Right lung (tissue), 2 donors: ENCODE measurements at regions not wholly inside any gene's neighbourhood (a gene's known extent, or its start where the extent isn't known, plus 50 kb on each side); places are given as distances from the start of the nearest gene placed in this dataset.
"Not testable (repeated sequence)": the region's sequence is repeated elsewhere in the genome, so short reads cannot be mapped to it uniquely, and the experiment has no call there.

Experiments
- DNase-seq, 2 donors: peaks; one replicate each; pipeline ENCODE4 v3.0.0-alpha.2; 2013

DNA sequence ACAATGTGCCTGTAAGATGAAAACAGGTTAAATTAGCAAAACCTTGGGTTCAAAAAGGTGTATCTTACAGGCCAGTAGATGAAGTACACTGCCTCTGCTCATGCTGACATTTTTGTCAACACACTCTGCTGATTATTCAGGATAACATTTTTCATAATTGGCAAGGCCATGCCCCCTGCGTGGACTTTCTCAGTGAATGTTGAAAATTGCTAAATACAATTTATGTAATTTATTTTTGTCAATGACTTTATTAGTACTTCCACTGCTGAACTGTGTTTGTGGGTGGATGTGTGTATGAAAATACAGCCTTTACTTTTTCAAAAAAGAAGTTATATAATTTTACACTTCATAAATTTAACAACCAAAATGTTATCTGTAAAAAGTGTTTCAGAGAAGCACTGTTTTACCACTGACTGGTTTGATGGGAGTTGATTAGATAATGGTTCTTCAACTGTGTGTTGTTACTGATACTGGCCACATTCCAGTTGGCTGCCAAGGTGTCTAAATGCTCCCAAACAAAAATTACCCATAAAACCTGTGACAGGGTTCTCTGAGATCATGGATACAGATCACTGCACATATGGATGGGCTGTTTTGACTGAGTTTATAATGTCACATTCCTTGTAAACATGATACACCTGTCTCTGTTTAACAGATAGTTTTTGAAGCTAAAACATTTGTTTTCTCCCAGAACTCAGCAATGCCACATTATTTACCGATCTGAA lies 151.9 kb upstream of the SLC7A11 start:
- no peak for DNase-seq

DNA sequence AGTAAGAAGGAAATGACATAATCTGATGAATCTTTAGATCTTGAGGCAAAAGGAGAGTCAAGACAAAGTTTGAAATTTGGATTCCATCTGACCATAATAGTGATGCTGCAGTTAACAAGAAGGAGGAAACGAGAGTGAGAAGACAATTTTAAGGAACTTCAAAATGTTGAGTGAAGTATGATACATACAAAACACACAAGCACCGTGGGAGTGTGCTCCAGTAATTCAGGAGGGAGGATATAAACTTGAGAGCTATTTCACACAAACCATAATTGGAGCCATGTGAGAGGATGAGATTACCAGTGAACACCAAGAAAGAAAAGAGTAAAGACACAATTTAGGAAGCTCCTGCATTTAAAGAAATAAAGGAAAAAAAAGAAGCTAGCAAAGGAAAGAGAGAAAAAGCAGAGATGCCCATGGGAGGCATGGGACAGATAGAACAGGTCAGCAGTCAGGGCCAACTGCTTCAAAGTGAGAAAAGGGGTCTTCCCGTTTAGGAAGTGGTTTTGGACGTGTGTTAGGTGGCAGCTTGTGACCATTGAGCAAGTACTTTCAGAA lies 150.7 kb upstream of the SLC7A11 start:
- DNase-seq = no peak

DNA sequence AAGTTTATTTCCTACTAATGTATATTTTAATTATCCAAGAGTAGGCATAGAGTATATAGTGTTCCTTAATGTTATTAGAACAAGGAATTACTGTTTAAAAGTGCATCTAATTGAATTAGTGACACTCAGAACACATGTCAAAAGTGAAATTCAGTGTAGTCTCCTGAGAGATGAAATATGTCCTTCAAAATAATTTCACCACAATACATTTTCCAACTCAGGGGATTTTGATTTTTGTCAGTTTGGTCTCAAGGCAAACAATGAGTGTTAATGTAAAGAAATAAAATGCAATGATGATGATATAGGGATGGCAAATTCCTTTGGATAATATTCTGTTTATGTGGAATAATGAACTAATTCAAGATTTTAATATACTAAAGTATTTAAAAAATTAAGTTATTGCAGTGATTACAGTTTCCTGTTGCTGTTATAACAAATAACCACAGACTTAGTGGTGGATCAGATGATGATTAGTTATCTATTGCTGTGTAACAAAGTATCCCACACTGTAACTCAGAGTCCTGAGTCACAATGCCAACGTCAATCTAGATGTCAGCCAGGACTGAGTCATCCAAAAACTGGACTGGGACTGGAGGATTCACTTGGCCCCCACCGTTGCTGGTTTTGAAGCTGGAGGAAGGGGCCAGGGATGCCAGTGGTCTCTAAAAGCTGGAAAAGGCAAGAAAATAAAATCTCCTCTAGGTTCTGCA lies 148.0 kb upstream of the SLC7A11 start:
- DNase-seq = no peak

DNA sequence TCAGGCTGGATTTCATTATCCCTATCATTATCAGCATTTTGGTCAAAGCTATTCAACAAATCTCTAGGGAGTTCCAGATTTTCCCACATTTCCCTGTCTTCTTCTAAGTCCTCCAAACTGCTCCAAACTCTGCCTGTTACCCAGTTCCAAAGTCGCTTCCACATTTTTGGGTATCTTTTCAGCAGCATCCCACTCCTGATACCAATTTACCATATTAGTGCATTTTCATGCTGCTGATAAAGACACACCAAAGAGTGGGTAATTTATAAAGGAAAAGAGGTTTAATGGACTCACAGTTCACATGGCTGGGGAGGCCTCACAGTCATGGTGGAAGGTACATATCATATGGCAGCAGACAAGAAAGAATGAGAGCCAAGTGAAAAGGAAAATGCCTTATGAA lies 132.8 kb upstream of the SLC7A11 start:
- no peak for DNase-seq

DNA sequence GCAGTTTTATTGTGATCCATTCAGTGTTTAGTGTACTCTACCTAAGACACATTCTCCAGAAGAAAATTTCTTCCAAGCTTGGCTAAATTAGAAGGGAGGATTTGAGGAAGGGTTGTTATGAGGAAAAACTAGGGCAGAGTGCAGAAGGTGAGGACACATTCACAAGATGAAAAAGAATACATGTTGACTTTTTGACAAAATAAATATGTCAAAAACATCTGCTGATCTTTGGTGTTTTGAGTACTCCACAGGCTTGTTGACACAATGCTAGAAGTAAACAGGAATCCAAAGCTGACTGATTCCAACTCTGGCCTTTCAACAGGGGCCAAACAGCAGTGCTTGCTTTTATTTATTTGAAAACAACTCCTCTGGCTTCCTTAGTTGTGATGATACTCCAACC lies 125.8 kb upstream of the SLC7A11 start:
- DNase-seq = no peak

DNA sequence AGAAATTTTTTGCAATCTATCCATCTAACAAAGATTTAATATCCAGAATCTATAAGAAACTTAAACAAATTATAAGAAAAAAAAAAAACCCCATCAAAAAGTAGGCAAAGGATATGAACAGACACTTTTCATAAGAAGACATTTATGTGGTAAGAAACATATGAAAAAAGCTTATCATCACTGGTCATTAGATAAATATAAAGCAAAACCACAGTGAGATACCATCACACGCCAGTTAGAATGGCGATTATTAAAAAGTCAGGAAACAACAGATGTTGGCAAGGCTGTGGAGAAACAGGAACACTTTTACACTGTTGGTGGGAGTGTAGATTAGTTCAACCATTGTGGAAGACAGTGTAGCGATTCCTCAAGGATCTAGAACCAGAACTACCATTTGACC lies 110.3 kb upstream of the SLC7A11 start:
- not testable (repeated sequence) for DNase-seq

DNA sequence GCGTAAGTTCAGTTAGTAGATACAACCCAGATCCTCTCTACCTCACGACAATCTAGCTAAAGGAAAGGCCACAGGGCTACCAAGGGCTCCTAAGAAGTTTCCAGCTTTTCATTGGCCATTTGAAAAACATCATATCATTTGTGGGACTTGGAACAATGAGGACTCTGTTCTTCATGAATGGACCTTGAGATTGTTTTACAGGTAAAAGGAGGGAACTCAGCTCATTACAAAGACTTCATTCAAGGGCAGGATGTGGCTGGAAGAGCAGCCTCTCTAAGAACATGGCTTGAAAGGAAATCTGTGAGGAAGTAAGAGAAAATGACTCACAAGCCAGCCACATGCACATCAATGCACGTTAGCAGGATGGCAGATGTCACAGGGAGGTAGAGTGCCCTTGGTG lies 105.9 kb upstream of the SLC7A11 start:
- no peak for DNase-seq

DNA sequence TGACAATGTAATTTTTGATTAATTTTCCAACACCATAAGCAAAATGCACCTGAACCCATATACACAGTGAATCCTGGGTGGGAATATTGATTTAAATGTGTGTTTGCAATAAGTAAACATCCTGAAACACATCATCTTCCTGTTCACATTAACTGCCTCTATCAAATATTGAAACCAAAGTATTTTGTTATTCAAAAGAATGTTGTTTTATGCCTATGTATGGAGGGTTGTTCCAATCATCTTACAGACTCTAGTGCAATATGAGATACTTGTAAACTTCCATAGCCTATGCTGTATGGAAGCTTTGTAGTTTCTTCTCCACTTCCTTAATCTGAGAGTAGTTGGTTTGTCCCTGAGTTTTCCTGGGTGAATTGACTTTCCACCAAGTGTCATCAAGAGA lies 105.4 kb upstream of the SLC7A11 start:
- DNase-seq = no peak

DNA sequence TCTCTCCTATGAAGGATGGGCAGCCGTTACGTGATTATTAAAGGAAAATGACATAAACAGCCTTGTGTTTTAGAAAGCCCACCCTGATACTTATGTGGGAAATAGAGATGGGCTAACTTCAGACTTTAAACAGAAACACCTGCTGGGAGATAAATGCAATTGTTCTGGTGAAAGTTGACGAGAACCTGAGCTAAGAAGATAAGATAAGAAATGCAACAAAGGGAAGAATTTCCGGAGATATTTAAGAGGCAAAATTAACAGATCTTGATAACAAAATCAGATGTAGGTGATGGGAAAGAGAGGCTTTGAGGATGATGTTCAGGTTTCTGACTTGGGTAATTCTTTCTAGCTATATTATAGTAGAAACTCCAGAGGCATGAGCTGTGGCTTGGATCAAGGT lies 102.7 kb upstream of the SLC7A11 start:
- DNase-seq = no peak

DNA sequence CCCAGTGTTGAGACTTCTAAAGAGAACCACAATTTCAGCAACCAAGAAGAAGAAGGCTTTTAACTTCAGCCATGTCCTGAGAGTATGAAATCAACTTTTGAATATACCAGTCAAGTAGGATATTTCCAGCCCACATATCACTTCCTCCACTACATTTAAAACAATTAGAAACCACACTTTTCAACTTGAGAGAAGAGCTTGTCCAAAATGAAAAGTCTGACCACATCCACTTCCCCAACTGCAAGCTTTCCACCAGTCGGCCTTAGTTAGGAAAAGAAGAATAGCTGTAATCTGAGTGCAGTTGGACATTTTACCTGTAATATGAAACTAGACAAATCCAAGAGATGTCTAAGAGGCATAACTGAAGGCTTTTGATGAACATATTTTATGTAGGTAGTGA lies 101.9 kb upstream of the SLC7A11 start:
- DNase-seq = no peak

DNA sequence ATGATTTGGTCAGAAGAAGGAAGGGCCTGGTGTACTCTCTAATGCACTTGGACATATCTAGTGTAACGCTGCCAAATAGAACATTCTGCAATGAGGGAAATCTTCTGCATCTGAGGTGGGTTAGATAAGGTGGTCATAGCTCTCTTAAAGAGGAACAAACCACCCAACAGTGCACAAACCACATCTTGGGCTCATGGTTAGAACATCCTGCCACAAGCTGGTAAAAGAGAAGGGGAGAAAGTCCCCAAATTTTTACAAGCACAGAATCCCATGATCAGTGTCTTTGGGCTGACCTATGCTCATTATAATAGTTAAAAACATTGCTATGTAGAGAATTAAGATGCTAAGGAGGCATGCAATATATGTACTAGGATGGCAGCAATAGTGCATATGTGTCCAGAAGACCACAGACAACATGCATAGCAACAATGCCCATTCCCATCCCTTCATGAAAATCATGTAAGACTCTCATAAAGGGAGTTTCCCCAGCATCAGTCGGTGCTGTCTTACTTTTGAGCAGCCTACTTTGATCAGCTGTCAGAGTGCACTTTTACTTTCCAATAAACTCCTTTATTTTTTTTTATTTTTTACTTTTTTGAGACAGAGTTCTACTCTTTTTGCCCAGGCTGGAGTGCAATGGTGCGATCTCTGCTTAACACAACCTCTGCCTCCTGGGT lies 99.7 kb upstream of the SLC7A11 start:
- DNase-seq = no peak

DNA sequence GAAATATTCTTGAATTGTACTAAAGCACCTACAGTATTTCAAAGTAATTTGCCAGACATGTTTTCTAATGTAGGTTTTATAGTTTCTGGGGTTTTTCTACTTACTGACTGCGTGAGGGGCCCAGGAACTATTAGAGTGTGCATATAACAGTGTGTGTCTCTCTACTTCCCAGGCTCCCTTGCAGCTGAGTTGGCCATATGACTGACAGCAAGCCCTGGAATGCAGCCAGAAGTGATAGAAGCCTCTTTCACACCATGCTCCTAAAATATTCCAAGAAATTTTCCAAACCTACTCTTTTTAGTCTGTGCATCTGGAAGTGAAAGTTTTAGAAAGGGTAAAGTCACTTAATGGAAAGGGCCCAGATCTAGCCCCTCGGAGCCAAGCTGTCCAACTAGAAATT lies 96.7 kb upstream of the SLC7A11 start:
- no peak for DNase-seq

DNA sequence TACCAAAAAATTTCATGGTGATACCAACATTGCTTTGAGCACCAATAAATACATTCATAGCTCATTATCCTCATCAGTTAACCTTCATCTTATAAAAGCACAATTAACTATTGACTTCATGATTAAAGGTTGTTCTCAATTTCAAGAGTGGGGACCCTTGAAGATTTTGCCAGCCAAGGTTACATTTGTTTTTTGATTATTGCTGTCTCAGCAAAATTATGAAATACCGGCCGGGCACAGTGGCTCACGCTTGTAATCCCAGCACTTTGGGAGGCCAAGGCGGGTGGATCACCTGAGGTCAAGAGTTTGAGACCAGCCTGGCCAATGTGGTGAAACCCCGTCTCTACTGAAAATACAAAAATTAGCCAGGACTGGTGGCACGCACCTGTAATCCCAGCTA lies 96.1 kb upstream of the SLC7A11 start:
- not testable (repeated sequence) for DNase-seq

DNA sequence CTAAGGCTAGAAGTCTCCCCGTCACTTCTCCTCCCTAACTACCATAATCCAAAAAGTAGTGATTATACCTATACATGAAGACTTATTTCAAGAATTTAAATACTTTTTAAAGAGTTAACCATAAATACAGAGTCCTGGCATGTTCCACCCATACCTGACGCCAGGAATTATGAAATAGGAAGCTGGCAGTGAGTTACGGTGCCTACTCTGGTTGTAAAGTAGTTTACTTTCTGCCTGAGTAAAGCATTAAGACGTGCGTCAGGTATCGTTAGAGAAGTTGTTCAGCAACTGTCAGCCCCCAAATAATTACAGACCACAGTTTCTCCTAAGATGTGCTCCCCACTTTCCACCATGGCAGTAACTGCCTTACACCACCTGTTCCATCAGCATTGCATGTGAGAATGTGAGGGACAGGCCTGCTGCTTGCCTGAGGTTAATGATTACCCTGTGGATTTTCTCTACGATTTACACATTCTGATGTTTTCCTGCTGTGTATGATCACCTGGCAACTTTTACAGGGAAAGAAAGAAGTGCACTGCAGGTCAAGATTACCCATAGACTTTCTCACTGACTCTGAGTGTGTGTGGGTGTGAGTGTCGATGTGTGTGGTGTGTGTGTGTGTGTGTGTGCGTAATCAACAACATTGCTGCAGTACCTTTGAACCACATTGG lies 92.3 kb upstream of the SLC7A11 start:
- DNase-seq = peak; percentile 35 to 45

DNA sequence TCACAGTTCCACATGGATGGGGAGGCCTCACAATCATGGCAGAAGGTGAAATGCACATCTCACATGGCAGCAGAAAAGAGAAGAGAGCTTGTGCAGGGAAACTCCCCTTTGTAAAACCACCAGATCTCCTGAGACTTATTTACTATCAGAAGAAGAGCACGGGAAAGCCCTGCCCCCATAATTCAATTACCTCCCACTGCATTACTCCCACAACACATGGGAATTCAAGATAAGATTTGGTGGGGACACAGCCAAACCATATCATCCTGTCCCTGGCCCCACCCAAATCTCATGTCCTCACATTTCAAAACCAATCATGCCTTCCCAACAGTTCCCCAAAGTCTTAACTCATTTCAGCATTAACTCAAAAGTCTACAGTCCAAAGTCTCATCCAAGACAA lies 90.3 kb upstream of the SLC7A11 start:
- not testable (repeated sequence) for DNase-seq

DNA sequence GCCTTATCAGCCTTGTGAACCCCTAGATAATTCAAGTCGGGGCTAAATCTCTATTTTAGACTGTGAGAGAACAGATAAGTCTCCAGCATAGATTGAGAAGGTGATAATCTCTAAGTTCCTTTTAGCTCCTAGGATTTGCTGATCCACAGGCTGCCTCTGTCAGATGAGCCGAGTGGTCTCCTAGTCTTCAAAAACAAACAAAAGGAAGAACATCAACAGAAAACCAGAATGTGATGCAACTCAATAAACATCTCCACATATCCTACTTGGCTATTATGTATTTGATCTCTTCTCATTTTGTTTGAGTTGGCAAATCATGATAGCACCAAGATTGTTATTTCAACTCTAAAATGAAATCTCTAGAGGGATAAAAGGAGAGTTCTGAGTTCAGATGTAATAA lies 88.4 kb upstream of the SLC7A11 start:
- DNase-seq = no peak

DNA sequence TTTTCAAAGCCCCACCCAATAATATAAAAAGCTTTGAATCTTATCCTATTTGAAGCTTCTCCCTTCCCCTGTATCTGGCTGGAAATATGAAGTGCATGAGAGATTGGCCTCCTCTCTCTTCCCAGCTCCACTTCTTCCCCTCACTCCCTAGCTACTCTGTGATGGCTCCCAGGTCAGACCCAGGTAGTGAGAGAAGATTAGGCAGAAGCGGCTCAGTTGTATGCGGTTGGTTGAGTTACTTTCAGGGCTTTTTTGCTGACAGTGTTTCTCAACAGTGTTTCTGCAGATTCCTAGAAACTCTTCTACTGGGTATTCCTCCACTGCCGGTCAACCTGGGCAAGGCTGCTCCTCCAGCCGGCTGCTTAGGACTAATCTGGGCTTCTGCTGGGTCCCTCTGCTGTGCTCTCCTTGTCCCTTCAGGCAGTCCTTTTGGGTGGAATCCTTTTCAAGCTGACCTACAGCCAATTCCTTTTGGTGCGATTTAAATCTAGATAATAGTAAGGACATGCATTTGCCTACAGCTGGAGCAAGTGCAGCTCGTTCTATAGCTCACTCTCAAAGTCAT lies 87.4 kb upstream of the SLC7A11 start:
- DNase-seq = no peak

DNA sequence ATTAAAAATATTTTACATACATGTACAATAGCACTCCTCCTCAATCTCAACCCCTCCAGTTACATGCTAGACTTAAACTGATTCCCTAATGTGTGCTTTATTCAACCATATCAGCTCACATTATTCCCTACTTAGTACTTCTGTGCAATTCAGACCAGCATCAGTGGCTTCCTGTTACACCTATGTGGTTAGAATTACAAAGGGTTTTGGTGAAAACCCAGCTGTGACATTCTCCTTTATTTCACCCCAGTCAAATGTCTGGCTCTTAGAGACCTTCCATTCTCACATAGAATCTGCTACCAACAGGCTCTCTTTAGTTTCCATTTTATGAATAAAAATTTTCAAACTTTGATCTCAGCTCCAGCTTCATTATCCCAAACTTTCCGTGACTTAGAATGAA lies 85.2 kb upstream of the SLC7A11 start:
- no peak for DNase-seq

DNA sequence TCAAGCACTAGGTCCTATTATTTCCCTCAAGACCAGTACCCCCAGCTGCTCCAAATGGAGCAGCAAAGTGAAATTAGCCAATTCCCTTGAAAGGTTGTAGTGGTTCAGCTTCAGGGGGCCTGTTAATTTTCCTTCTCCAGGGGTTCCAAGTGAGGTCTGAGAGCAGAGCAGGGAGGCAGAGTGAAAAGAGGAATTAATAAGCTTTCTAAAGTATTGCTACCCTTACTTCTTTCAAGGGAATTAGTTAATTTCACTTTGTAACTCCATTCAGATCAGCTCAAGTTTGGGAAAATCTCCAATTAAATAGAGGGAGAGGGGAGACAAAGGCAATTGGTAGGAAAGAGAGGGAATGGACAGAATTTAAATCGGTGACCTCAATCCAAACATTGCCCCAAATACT lies 78.7 kb upstream of the SLC7A11 start:
- DNase-seq = no peak

DNA sequence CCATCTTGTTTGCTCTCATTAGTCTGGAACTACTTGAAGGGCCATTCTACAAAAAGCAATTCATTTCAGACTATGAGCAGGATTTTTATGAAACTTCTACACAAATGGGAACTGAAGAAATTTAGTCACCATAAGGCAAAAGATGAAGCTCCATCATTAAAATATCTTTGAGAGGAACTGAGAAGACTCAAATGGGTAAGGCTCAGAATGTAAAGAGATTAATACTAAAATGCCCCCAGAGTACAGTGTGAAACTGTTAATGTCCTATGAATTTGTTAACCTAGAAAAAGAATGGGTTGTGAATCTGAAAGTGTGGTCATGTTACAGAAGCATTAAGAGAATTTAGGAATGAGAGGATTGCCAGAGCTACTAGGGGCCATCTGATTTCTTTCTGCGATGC lies 77.9 kb upstream of the SLC7A11 start:
- no peak for DNase-seq

DNA sequence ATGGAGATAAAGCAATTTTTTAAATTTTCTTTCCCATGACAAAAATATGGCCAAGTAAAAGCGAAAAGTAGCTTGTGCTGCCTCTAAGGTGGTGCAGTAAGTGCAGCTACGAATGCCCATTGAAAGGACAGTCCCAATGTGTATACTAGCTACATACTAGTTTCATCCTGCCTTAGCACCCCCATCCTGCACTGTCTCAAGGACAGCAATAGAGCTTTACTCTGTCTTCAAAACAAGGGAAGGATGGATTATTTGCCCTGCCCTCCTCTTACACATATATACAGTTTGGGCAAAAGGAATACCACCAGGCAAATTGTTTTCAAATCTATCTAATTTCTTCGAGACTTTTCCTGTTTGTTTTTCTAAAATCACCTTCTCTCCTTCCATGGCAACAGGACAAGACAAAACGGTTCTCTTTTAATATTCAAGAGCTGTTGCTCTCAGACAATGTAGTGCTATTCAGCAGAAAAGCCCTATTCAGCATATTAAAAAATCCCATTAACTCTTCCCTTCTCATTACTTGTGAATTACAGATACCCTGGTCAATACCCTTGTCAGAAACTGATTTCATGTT lies 75.1 kb upstream of the SLC7A11 start:
- DNase-seq = no peak

DNA sequence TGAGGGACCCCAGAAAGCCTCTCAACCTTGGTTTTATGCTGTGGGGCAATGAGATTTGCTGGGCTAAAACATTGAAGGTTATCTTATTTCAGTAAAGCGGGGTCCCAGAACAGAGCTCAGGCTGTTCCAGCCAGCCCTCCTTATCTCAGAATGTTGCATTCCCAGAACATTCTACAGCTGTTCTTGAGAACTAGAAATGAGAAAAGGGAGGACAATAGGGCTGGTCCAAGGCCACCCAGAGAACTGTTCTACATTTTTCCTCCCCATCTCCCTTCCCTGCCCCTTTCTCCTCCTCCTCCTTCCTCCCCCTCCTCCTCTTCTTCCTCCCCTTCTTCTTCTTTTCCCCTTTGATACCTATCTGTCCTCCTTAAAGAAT lies 70.4 kb upstream of the SLC7A11 start:
- no peak for DNase-seq
